COLO829 (cell line): ENCODE measurements at regions not wholly inside any gene's neighbourhood (a gene's known extent, or its start where the extent isn't known, plus 50 kb on each side); places are given as distances from the start of the nearest gene placed in this dataset.
"Not testable (repeated sequence)": the region's sequence is repeated elsewhere in the genome, so short reads cannot be mapped to it uniquely, and the experiment has no call there.

ENCODE experiments used
- DNase-seq: peaks from one replicate; pipeline ENCODE4 v3.0.0; 2012; ENCODE audit warnings: low spot score

DNA sequence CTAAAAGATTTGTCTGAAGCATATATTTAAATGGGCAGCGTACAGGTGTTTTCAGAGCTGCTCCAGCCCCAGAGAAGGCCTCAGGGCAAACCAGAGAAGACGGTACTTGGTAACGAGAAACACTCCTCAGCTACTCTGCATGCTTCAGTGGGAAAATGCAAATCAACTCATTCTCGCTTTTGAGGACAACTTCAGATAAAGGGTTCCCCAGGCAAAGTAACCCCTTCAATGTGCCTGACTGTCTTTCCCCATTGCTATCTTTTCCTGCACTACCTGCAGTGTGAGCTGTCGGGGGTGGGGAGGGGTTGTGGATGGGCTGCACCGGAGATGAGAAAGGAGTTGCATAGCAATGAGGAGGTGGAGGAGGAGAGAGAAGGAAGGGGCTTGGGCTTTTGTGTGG is 339.7 kb upstream of the CLINT1 start:
- DNase-seq: no peak

DNA sequence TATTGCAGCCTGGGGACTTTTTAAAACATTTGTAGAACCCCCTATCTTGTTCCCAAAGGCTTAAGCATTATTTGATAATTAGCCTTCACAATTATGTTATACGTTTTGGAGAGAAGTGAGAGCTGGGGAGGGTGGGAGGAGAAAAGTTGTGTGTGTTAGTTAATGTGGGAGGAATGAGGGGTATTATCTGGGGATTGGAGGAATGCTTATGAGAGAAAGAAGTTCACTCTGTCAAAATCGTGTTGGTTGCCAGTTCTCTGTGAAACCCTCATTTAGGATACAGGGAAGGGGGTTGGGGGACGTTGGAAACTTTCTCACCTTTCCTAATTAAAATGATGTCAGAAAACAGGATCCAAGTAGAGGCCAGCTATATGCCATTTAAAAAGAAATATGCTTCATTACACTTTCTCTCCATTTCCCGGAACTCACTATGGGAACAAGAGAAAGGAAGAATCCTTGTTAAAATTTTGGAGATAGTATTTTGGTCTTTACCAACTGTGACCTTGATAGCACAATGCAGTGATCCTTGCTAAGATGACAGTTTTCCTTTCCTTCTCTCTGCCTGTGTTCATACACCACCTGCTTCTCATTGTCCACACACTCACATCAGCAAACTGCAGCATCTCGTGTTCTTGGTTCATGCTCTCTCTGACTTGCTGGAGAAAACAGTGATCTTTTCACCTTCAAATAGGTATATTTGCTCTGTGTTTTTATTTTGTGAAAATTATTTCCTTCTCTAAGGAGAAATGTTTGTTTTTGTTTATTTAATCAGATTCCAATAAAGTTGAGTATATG is 336.7 kb upstream of the CLINT1 start:
- no peak for DNase-seq

DNA sequence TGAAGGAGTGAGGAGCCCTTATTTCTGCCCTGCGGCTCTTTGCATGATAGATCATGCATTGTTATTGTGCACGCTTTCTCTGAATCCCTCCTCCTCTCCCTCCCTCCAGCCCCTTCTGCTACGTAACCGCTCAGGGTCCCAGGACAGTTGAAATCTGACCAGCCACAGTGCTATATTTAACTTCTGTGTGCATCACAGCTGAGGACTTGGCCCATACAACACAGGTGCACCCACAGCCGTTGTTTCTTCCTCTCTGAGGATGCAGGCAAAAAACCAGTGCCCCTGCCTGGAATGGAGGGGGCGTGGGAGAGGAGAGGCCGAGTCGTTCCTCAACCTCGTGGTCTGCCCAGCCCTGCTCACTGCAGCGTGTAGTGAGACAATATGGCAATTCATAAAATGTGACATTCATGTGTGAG is 335.6 kb upstream of the CLINT1 start:
- peak; percentile 37 for DNase-seq

DNA sequence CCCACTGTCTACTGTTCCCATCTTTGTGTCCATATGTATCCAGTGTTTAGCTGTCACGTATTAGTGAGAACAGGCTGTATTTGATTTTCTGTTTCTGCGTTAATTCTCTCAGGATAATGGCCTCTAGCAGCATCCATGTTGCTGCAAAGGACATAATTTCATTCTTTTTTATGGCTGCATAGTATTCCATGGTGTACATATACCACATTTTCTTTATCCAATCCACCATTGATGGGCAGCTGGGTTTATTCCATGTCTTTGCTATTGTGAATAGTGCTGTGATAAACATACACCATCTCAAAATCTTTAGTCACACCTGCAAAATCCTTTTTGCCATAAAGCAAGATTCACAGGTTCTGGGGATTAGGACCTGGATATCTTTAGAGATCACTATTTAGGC is 334.4 kb upstream of the CLINT1 start:
- DNase-seq: not testable (repeated sequence)

DNA sequence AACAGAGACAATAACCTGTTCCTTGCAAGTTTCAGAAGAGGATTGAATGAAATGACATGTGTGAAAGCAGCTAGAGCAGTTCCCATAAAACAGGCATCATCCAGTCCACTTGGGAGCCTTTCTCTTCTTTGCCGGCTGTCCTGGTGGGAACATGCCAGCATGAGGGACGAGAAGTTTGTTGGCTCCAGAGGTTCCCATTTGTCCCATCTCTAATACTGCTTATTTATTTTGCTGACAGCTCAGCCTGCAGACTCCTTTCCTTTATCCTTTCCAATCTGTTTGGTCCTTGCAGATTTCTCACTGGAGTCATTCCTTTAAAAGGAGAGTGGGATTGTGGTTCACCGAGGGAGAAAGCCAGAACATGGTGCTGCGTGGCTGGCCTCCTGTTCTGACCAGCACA is 321.5 kb upstream of the CLINT1 start:
- no peak for DNase-seq

DNA sequence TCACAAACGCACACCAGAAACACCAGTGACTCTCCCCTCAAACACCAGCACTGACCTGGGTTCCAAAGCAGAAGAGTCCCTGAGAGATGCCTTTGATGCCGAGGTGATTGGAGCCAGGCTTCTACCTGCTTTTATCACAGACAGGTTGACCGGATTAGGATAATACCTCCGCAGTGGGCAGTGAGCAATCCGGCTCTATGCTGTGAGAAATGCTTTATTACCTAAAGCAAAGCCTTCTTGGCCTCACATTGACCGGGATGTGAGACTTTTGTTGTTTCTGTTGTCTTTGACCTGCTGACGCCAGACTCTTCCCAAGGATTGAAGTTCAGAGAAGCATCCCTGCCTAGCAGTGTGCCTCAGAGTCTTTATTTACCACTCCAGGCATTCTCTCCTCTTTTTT is 320.3 kb upstream of the CLINT1 start:
- no peak for DNase-seq

DNA sequence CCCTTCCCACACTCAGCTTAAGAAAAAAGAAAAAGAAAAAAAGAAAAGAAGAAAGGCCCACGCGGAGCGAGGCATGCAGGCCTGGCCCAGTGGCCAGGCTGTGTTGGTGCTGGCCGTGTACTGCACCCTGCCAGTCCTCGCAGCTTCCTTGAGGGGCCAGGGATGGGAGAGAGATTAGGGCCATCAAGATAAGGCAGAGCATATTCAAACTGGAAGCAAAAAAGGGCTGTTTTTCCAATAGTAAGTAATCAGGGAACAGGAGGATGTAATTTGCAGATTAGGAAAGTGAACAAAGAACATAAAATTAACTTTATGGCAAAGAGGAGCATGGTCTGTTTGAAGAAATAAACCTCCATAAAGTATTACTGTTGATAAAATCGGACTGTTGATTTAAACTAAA is 319.6 kb upstream of the CLINT1 start:
- no peak for DNase-seq

DNA sequence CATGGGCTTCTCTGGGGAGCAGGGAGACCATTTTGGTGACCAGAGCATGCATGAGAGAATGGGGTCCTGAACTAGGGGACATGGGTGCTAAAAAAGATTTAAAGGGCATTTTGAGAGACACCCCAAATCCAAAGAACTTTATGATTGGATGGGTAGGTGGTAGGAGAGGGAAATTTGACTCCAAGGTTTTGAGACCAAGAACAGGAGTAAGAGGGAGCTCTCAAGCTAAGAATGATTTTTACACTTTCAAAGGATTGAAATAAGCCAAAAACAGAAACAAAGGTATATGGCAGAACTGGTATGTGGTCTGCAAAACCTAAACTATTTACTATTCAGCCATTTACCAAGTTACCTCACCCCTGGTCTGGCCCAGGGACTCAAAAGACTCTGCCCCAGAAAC is 318.2 kb upstream of the CLINT1 start:
- no peak for DNase-seq

DNA sequence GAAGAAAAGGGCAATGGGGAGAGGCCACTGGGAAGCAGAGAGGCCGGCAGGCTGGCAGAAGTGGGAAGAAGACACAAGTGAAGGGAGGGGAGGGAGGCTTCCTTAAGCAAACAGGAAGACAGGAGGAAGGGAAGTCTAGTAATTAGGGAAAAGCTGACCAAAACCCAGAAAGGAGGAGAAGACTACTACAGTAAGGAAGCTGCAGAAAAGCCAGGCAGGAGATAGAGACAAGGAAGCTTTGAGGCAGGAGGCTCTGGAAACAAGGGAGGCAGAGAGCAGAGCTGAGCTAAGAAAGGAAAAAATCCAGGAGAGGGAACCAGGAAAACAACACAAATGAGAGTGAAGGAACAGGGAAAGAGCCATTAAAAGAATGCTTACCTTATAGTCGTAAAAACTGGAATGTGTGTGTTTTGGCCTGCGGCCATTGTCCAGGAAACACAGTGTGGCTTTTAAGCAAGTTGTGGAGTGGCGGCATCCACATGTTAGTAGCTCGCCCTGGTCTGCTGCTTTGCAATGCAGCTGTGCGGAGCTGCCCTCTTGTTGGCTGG is 317.1 kb upstream of the CLINT1 start:
- DNase-seq: no peak

DNA sequence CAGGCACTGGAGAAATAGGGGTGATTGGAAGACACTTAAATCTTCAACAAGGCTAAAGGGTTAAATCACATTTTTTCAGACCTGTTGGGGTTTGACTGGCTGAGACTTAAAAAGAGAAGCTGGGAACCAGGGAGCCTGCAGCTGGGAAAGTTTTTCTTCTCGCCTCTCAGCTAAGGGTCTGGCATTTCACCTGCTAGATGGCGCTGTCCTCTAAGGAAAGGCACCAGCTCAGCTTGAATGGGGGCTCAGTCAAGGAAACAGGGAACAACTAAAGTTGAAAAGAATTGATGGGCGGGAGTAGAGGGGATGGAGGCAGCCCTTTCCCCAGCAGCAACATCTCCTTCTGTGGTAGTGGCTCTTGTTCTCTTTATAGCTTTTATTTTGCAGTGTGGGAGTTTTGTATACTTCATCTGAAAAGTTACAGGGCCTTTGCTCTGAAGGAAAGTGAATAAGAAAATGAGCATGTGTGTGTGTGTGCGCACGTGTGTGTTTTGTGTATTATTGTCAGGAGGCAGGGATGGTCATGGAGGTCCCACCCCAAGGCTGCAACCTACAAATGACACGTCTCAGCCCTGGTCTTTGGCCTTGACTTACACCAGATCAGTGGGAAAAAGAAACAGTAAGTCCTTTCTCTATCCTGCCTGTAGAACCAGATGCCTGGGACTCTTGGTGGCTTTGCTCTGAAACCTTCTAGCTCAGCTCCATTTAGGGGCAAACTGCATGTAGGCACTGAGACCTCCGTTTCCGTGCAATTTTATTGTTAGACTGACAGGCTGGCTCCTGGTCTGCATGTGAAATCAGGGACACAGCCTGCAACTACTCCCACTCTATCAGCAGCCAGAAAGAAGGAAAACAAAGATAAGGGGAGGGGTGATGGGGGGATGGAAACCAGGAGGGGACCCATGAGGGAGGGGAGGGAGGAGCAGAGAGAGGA is 316.2 kb upstream of the CLINT1 start:
- peak; percentile 55 for DNase-seq

DNA sequence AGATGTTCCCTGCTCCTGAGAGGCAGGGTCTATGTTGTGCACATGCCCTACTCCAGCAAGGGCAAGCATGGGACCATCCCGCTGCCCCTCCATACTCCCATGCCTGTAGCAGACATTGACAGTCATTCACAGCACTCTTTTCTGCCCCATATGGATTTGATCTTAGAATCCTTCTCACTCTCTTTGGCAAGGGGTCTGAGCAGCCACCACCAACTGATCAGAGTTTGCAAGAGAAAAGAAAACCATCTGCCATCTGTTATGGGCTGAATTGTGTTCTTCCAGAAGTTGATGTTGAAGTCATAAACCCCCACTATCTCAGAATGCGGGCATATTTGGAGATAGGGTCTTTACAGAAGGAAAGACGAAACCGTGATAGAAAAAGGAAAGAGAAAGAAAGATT is 315.1 kb upstream of the CLINT1 start:
- no peak for DNase-seq

DNA sequence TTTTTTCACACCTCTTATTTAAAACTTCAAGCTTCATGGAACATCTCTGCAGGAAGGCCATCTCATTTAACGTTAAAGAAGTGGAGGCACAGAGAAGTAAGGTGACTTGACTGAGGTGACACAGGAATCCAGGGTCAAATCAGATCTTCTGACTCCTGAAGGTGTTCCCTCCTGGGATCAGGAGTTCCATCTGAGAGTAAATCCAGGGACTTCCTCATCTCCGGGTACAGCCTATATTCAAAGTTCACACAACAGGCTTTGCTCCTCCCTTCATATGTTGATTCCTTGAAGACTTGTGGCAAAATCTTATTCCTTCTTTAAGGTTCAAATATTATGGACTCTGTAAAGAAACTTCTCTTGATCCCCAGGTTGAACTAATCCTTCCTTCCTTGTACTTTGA is 313.1 kb upstream of the CLINT1 start:
- DNase-seq: no peak

DNA sequence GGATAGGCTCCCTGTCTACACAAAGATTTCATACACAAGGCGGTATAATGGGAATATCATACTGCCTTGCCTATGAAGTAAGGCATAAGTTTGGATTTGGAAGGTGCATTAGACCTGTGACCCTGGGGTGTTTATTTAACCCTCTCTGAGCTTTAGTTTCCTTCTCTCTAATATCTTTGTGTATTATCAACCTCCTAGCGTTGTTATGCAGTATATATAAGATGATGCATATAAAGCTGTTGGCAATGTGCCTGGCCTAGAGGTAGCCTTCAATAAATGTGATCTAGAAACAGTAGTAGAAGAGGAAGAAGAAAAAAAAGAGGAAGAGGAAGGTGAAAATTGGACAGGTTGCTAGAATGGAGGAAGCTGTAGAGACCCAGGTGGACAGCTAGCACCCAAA is 311.6 kb upstream of the CLINT1 start:
- DNase-seq: no peak

DNA sequence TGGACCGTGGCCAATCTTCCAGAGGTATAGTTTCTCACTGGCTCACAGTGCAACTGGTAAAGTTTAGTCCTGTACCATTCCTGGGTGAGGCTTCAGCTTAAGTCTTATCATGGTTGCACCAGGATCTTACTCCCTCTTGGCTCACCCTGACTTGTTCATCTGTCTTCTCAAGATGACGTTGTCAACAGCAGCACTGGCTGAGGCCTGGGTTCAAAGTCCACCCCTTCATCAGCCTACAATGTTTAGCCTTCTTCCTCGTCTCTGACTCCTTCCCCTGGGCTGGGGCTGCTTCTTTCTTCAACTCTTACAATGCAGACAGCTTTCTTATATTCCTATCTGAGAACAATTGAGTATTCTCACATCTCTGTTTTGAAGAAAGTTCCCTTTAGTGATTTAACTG is 311.1 kb upstream of the CLINT1 start:
- DNase-seq: no peak

DNA sequence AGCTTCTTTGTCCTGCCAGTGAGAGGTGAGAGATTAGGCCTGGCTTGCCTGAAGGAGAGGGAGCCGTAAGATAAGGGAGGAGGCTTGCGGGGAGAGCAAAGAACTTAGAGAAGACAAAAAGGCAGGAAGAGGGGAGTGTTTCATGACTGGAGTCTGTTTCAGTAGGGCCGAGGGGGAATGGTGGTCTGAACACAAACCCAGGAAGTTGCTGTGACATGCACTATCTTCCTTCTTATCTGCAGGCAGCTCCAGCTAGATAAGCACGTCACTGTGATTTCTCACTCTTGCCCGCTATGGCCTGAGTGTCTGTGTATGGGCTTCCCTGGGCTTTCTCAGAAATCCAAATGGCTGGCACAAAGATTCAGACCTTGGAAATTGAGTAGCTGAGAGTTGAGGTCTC is 307.5 kb upstream of the CLINT1 start:
- no peak for DNase-seq

DNA sequence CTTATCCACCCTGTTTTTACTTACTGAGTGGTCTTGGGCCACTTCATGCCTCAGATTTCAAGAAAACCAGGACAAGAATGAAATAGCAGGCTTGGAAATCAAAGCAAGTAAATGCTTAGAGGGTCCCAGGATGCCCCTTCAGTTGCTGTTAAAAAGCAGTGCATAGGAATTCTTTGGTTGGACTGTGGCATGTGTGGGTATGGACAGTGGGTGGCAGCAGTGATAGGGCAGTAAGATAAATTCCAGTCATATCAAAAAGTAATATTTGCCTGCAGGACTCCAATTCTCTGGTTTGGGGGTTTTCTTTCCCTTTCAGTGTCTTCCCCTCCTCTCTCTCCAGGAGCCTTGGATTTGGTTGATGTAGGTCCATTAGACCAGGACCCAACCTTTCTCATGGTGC is 306.7 kb upstream of the CLINT1 start:
- DNase-seq: no peak

DNA sequence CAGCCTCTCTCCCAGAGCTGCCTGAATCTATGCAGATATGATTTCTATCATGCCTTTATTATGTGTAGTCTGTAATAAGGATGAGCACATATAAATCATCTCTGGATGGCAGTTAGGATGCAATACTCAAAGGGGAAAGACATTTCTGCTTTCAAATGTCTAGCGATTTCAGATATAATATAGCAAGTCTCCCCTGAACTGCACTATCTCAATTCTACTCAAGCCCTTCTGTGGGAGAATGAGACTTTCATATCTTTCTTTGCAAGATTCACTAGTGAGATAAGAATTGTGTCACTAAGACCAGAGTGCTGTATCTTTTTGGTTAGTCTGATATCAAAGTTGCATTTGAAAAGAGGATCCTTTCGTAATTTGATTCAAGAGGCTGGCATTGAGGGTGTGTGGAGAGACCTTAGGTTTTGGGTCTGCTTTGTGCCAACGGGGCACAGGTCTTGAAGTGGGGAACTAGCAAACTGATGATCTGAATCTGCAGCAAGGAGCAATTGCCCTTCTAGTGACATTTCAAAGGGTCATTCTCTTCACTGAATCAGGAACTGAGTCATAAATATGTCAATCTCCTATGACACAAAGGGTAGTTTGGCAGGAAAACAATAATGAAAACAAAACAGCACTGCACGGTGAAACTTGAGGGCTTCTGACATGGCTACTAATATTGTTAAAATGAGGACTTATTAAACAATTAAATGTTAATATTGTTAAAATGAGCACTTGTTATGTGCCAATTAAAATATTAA is 305.5 kb upstream of the CLINT1 start:
- DNase-seq: no peak

DNA sequence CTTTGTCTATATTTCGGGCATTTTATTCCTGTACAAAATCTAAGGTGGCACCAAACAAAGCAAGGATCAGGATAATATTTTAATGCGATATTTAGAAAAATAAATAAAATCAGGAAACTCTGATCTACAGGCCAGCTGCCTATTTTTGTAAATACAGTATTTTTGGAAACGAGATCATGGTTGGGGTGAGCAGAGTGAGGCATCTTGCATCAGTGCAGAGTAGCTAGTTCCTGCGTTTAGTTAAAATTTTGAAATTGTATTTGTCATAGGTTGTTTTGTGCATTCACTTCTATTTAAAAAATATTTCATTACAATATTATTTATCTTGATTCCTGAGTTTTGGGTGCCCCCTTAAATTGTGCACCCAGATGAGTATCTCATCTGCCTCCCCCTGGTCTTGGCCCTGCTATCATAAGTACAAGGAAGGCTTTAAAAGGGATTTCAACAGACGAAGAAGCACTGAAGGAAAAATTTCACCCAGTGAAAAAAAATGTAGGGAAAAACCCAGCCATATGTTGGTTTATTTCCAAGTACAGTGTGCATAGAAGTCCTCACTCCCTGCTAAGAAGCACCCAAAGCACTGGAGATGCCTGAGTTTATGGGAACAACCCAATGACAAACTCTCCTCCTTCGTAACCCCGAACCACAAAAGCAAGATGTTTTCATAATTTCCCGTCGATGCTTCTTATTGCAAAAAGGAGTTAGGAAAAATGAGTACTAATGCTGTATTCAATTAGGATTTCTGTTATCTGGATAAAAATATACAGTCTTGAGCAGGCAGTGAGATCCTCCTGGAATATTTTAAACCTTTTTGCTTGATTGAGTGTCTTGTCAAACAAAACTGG is 304.7 kb upstream of the CLINT1 start:
- no peak for DNase-seq

DNA sequence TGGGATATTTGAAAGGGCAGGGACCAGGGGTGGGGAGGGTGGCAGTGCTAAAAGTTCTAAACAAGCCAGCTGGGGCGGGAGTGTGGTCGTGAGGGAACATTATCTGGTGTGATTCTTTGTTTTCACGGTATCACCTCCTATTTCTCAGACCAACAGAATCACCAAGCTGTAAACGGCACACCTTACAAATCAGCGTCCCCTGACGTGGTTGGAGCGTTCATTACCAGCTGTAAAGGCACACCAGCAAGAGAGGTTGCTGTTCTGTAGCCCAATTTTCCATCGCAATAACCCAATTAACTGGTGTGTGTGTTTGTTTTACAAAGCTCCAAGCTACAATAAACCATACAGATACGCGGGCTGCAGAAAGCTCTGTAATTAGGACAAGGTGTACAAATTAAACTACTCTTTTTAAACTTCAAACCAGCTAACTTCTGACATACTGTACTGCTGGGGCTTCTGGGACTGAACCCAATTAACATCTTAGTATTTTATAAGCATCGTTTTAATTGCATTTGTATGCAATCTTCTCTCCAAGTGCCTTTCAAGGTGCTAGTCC is 303.6 kb upstream of the CLINT1 start:
- DNase-seq: no peak

DNA sequence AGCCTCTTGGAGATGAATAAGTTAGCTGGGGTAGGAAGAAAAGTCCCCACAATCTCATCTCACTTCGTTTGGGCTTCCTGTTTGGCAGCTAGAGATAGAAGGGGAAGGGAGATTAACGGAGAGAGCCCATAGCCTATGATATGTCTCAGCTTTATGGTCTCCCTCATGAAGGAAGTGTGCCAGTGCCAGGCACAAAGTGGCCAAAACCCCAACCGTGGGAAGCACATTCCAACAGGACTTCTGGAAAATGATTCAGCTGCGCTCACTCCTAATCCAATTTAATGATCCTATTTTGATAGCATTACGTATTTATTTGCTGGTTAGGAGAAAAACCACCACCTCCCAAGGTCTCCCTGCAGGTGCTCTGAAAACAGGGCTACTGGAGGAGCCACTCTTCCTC is 303.1 kb upstream of the CLINT1 start:
- DNase-seq: no peak

DNA sequence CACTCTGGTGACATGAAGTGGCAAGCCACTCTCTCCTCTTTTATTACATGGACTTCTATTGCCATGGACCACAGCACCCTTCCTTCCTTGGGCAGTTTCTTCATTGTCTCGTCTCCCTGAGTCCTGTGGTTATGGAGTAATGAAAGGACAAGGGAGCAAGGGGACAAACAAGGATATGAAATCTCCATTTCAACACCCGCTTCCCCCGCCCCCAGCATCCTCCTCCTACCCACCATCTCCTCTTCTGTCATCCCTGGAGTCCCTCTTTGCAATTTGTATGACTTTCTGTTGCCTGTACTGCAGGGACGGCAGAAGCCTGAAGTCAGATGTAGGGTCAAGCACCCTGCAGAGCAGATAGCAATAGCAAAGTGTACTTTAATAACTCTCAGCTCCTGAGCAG is 300.7 kb upstream of the CLINT1 start:
- DNase-seq: no peak
